Renal cortical epithelial cell (primary cell): ENCODE measurements at regions not wholly inside any gene's neighbourhood (a gene's known extent, or its start where the extent isn't known, plus 50 kb on each side); places are given as distances from the start of the nearest gene placed in this dataset.

ENCODE experiments used
- DNase-seq: peaks from one replicate; pipeline ENCODE4 v3.0.0-alpha.2; 2011; ENCODE audit warnings: low read depth

GRCh38 chr20:11247046-11248010 lies 573.5 kb upstream of the JAG1 start:
- DNase-seq: peak; percentile 61

GRCh38 chr20:11248011-11248409 lies 574.2 kb upstream of the JAG1 start:
- no peak for DNase-seq

- DNase-seq: no peak
Observed at GRCh38 chr20:11248687-11249638, 575.2 kb upstream of the JAG1 start.

- DNase-seq: no peak
Observed at GRCh38 chr20:11249683-11250082, 575.9 kb upstream of the JAG1 start.

GRCh38 chr20:11252447-11252846 lies 578.6 kb upstream of the JAG1 start:
- DNase-seq: no peak

- DNase-seq: no peak
Observed at GRCh38 chr20:11255455-11255854, 581.7 kb upstream of the JAG1 start.

- no peak for DNase-seq
Observed at GRCh38 chr20:11255860-11256259, 582.1 kb upstream of the JAG1 start.

- peak; percentile 38 for DNase-seq
Observed at GRCh38 chr20:11260611-11261010, 586.8 kb upstream of the JAG1 start.

GRCh38 chr20:11261533-11262000 lies 587.8 kb upstream of the JAG1 start:
- DNase-seq: peak; percentile 96

- peak; percentile 78 for DNase-seq
Observed at GRCh38 chr20:11266571-11266970, 592.8 kb upstream of the JAG1 start.

- peak; percentile 98 for DNase-seq
Observed at GRCh38 chr20:11267131-11267761, 593.4 kb upstream of the JAG1 start.

- no peak for DNase-seq
Observed at GRCh38 chr20:11267762-11268335, 594.0 kb upstream of the JAG1 start.

GRCh38 chr20:11270566-11270965 lies 596.8 kb upstream of the JAG1 start:
- DNase-seq: no peak

GRCh38 chr20:11271319-11271718 lies 597.5 kb upstream of the JAG1 start:
- DNase-seq: no peak

GRCh38 chr20:11271920-11272594 lies 598.3 kb upstream of the JAG1 start:
- DNase-seq: no peak

- peak; percentile 66 for DNase-seq
Observed at GRCh38 chr20:11274141-11274594, 600.4 kb upstream of the JAG1 start.

- DNase-seq: no peak
Observed at GRCh38 chr20:11275740-11276139, 601.9 kb upstream of the JAG1 start.

- DNase-seq: no peak
Observed at GRCh38 chr20:11277170-11277569, 603.4 kb upstream of the JAG1 start.

GRCh38 chr20:11277858-11278257 lies 604.1 kb upstream of the JAG1 start:
- DNase-seq: no peak

- DNase-seq: no peak
Observed at GRCh38 chr20:11278461-11278860, 604.7 kb upstream of the JAG1 start.

- DNase-seq: no peak
Observed at GRCh38 chr20:11281240-11281639, 607.4 kb upstream of the JAG1 start.
